ENCODE measurements at regions not wholly inside any gene's neighbourhood (a gene's known extent, or its start where the extent isn't known, plus 50 kb on each side); places are given as distances from the start of the nearest gene placed in this dataset.

DNA sequence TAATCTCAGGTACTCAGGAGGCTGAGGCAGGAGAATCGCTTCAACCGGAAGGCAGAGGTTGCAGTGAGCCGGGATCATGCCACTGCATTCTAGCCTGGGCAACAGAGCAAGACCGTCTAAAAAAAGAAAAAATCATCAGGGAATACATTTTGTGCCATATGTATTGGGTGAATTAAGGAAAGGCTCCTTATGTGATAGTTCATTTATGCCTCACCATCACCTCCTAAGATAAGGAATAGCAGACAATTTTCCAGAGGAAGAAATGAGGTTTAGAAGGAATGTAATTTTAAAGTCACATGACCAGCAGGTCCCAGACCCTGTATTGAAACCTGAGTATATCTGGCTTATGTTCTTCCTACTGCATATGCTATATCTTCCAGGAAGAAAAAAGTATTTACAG is 93.9 kb upstream of the FOXC1 start:
- H3K4me1 ChIP-seq: no peaks in the 10 kb centered on the region
- H3K4me3 ChIP-seq (ENCODE audit: low read depth, low read length): no peak overlapping the region
- no peak overlapping the region for H3K4me2 ChIP-seq (ENCODE audit: low read length)
- no peak overlapping the region for H3K9ac ChIP-seq
- H3K36me3 ChIP-seq (ENCODE audit: control insufficient read depth, insufficient read depth, low read length): no peaks in the 10 kb centered on the region
- H3K9me3 ChIP-seq (ENCODE audit: control insufficient read depth, low read length): no peaks in the 10 kb centered on the region
- H2AFZ ChIP-seq: no peak overlapping the region
- no peaks in the 10 kb centered on the region for H3K79me2 ChIP-seq
- no peak overlapping the region for H3K27ac ChIP-seq
- TF ChIP-seq, protein P1, sequence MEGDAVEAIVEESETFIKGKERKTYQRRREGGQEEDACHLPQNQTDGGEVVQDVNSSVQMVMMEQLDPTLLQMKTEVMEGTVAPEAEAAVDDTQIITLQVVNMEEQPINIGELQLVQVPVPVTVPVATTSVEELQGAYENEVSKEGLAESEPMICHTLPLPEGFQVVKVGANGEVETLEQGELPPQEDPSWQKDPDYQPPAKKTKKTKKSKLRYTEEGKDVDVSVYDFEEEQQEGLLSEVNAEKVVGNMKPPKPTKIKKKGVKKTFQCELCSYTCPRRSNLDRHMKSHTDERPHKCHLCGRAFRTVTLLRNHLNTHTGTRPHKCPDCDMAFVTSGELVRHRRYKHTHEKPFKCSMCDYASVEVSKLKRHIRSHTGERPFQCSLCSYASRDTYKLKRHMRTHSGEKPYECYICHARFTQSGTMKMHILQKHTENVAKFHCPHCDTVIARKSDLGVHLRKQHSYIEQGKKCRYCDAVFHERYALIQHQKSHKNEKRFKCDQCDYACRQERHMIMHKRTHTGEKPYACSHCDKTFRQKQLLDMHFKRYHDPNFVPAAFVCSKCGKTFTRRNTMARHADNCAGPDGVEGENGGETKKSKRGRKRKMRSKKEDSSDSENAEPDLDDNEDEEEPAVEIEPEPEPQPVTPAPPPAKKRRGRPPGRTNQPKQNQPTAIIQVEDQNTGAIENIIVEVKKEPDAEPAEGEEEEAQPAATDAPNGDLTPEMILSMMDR (IDR thresholded peaks at IDR 0.05): no peak
- no peaks in the 10 kb centered on the region for H3K27me3 ChIP-seq (ENCODE audit: control insufficient read depth, insufficient read depth, low read length)

- Histone ChIP-seq H3K4me3 (ENCODE audit: low read depth, low read length) (no peak overlapping the region), H3K4me2 (ENCODE audit: low read length) (no peak overlapping the region), H3K27me3 (ENCODE audit: control insufficient read depth, insufficient read depth, low read length) (no peaks in the 10 kb centered on the region), H3K4me1 (no peaks in the 10 kb centered on the region), H3K27ac (no peak overlapping the region), H3K36me3 (ENCODE audit: control insufficient read depth, insufficient read depth, low read length) (no peaks in the 10 kb centered on the region), H2AFZ (no peak overlapping the region), H3K9ac (no peak overlapping the region), H3K79me2 (no peaks in the 10 kb centered on the region), H3K9me3 (ENCODE audit: control insufficient read depth, low read length) (no peaks in the 10 kb centered on the region)
- TF ChIP-seq, protein P1 (IDR thresholded peaks at IDR 0.05): no peak
These were observed 92.8 kb upstream of the FOXC1 start for GRCh38 chr6:1516742-1517520.

GRCh38 chr6:1518855-1519254 is 90.9 kb upstream of the FOXC1 start:
- TF ChIP-seq, protein P1 (IDR thresholded peaks at IDR 0.05): no peak
- Histone ChIP-seq H3K27me3 (ENCODE audit: control insufficient read depth, insufficient read depth, low read length) (no peaks in the 10 kb centered on the region), H3K4me2 (ENCODE audit: low read length) (no peak overlapping the region), H3K36me3 (ENCODE audit: control insufficient read depth, insufficient read depth, low read length) (no peaks in the 10 kb centered on the region), H3K4me3 (ENCODE audit: low read depth, low read length) (no peak overlapping the region), H3K4me1 (no peaks in the 10 kb centered on the region), H3K9ac (no peak overlapping the region), H3K79me2 (no peaks in the 10 kb centered on the region), H3K9me3 (ENCODE audit: control insufficient read depth, low read length) (no peaks in the 10 kb centered on the region), H3K27ac (no peak overlapping the region), H2AFZ (no peak overlapping the region)

DNA sequence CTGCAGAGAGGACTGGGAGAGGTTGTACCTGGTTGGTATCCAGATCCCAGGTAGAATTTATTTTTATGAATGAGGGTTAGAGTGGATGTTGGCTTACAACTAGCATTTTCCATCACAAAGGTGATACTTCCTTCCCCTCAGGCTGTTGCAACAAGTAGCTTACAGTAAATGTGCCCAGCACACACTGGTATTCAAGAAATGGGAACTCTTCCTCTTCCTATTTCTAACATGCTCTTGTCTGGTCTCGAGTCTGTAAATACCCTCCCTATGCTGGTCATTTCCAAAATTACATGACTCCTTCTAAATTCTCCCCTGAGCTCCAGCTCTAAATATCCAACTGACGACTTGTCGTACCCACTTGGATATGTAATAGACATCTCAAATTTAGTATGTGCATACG is 90.1 kb upstream of the FOXC1 start:
- H3K9me3 ChIP-seq (ENCODE audit: control insufficient read depth, low read length): no peaks in the 10 kb centered on the region
- H3K27me3 ChIP-seq (ENCODE audit: control insufficient read depth, insufficient read depth, low read length): no peaks in the 10 kb centered on the region
- no peaks in the 10 kb centered on the region for H3K4me1 ChIP-seq
- no peak overlapping the region for H2AFZ ChIP-seq
- H3K27ac ChIP-seq: no peak overlapping the region
- H3K79me2 ChIP-seq: no peaks in the 10 kb centered on the region
- no peak overlapping the region for H3K4me3 ChIP-seq (ENCODE audit: low read depth, low read length)
- H3K4me2 ChIP-seq (ENCODE audit: low read length): no peak overlapping the region
- H3K36me3 ChIP-seq (ENCODE audit: control insufficient read depth, insufficient read depth, low read length): no peaks in the 10 kb centered on the region
- TF ChIP-seq, protein P1 (IDR thresholded peaks at IDR 0.05): no peak
- H3K9ac ChIP-seq: no peak overlapping the region

- H3K9ac ChIP-seq: no peak overlapping the region
- H3K27ac ChIP-seq: no peak overlapping the region
- no peaks in the 10 kb centered on the region for H3K79me2 ChIP-seq
- no peaks in the 10 kb centered on the region for H3K9me3 ChIP-seq (ENCODE audit: control insufficient read depth, low read length)
- H3K27me3 ChIP-seq (ENCODE audit: control insufficient read depth, insufficient read depth, low read length): no peaks in the 10 kb centered on the region
- no peak overlapping the region for H2AFZ ChIP-seq
- H3K4me2 ChIP-seq (ENCODE audit: low read length): no peak overlapping the region
- H3K4me3 ChIP-seq (ENCODE audit: low read depth, low read length): no peak overlapping the region
- no peaks in the 10 kb centered on the region for H3K4me1 ChIP-seq
- TF ChIP-seq, protein P1 (IDR thresholded peaks at IDR 0.05): no peak
- H3K36me3 ChIP-seq (ENCODE audit: control insufficient read depth, insufficient read depth, low read length): no peaks in the 10 kb centered on the region
These were observed 86.9 kb upstream of the FOXC1 start for GRCh38 chr6:1522779-1523178.

All from parathyroid adenoma (tissue), 2 donors.